ENCODE measurements at regions not wholly inside any gene's neighbourhood (a gene's known extent, or its start where the extent isn't known, plus 50 kb on each side); places are given as distances from the start of the nearest gene placed in this dataset.

DNA sequence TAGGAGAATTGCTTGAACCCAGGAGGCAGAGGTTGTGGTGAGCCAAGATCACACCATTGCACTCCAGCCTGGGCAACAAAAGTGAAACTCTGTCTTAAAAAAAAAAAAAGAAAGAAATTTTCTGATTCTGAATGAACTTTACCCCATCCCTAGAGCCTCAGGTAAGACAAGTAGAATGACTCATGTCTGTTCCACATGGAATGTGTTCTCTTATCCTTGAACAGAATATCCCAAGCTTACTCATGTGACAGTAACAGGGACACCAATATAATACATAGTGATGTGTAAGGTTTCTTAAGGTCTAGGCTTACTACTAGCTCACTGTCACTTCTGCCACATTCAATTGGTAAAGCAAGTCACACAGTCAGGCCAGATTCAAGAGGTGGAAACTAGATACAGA, 219.6 kb upstream of the BTBD3 start:
- TF ChIP-seq, protein P1, sequence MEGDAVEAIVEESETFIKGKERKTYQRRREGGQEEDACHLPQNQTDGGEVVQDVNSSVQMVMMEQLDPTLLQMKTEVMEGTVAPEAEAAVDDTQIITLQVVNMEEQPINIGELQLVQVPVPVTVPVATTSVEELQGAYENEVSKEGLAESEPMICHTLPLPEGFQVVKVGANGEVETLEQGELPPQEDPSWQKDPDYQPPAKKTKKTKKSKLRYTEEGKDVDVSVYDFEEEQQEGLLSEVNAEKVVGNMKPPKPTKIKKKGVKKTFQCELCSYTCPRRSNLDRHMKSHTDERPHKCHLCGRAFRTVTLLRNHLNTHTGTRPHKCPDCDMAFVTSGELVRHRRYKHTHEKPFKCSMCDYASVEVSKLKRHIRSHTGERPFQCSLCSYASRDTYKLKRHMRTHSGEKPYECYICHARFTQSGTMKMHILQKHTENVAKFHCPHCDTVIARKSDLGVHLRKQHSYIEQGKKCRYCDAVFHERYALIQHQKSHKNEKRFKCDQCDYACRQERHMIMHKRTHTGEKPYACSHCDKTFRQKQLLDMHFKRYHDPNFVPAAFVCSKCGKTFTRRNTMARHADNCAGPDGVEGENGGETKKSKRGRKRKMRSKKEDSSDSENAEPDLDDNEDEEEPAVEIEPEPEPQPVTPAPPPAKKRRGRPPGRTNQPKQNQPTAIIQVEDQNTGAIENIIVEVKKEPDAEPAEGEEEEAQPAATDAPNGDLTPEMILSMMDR (IDR thresholded peaks at IDR 0.05), result no peak
- TF ChIP-seq EZH2phosphoT487 (IDR thresholded peaks at IDR 0.05) (no peak), EZH2 (IDR thresholded peaks at IDR 0.05) (no peak)
